HepG2 (cell line): ENCODE measurements at regions not wholly inside any gene's neighbourhood (a gene's known extent, or its start where the extent isn't known, plus 50 kb on each side); places are given as distances from the start of the nearest gene placed in this dataset.

Experiments
- ATAC-seq: fragments of 200-7000 bp; cut with Tn5 transposase; 3 replicates; pipeline ENCODE4 v1.9.1; 2020; ENCODE audit warnings: mild to moderate bottlenecking, moderate library complexity
- BruUV-seq: library from RNA; stranded (reverse); fragments of 400-500 nt; replicated peaks from 2 replicates; lab custom pipeline; 2021; lab: Mats Ljungman, UMichigan
- CTCF ChIA-PET: fragments of 300-600 bp; formaldehyde crosslinking; extraction: SDS; loops from one replicate; lab custom pipeline; 2021; ENCODE audit warnings: low total read pairs, inconsistent platforms, low intra/inter-chr PET ratio; lab: Yijun Ruan, JAX
- POLR2A ChIA-PET: fragments of 350-600 bp; sonication (Branson Sonifier 250); formaldehyde crosslinking; loops from one replicate; lab custom pipeline; 2020; ENCODE audit warnings: antibody characterized with exemption, inconsistent platforms; lab: Yijun Ruan, JAX
- DNase-seq: peaks from one replicate; pipeline ENCODE4 v3.0.0-alpha.2; 2015; ENCODE audit warnings: low spot score
- FAIRE-seq: peaks from 3 replicates; lab custom pipeline; 2011; peaks lifted over from hg19 to GRCh38; lab: Jason Lieb, UNC
- H2AFZ ChIP-seq: one replicate; pipeline ENCODE4 v1.6.1; 2011; ENCODE audit warnings: low read length, inconsistent platforms
- H3K27ac ChIP-seq: fragments of 300-600 bp; 3 replicates; pipeline ENCODE4 v1.8.0; 2011; ENCODE audit warnings: mixed run types, mild to moderate bottlenecking, mixed read lengths, low read length, inconsistent platforms; ENCODE audit not compliant: insufficient read depth; ENCODE audit errors: extremely low read length
- H3K27me3 ChIP-seq, 2 experiments: fragments of 200-600 bp in 1 of 2; 2 replicates in 1 of 2; 3 replicates in 1 of 2; pipeline versions ENCODE4 v1.6.0 to v1.8.0; 2011; ENCODE audit warnings: low read length in 2 of 2, mild to moderate bottlenecking in 2 of 2, moderate library complexity in 2 of 2, inconsistent platforms in 1 of 2; ENCODE audit not compliant: insufficient read depth in 2 of 2, control insufficient read depth in 1 of 2
- H3K36me3 ChIP-seq, 2 experiments: fragments of 200-600 bp in 1 of 2; replicated peaks in 1 of 2; 2 replicates in 1 of 2; 3 replicates in 1 of 2; pipeline versions ENCODE4 v1.5.1 to v1.8.0; 2011; ENCODE audit warnings: low read length in 2 of 2, inconsistent platforms in 1 of 2; ENCODE audit not compliant: insufficient read depth in 2 of 2, control insufficient read depth in 1 of 2
- H3K4me1 ChIP-seq: 2 replicates; pipeline ENCODE4 v1.5.1; 2012; ENCODE audit warnings: low read length, inconsistent platforms; ENCODE audit not compliant: insufficient read depth
- H3K4me2 ChIP-seq: 2 replicates; pipeline ENCODE4 v1.6.0; 2011; ENCODE audit warnings: low read depth, low read length, inconsistent platforms
- H3K4me3 ChIP-seq, 3 experiments: fragments of 200-600 bp in 1 of 3; sonication (generic), shearing (Covaris generic) in 1 of 3; replicated peaks in 1 of 3; 2 replicates each; pipeline ENCODE4 v1.5.1; 2011 to 2016; ENCODE audit warnings: low read length in 3 of 3, inconsistent platforms in 2 of 3, low read depth in 2 of 3, mild to moderate bottlenecking in 2 of 3, control low read depth in 1 of 3, mixed read lengths in 1 of 3; ENCODE audit not compliant: insufficient read depth in 1 of 3
- H3K79me2 ChIP-seq: one replicate; pipeline ENCODE4 v1.6.1; 2011; ENCODE audit warnings: low read length, inconsistent platforms; ENCODE audit not compliant: insufficient read depth
- H3K9ac ChIP-seq: 2 replicates; pipeline ENCODE4 v1.6.0; 2011; ENCODE audit warnings: mild to moderate bottlenecking, low read depth, low read length, inconsistent platforms; ENCODE audit not compliant: insufficient read depth
- H3K9me3 ChIP-seq: 2 replicates; pipeline ENCODE4 v1.5.1; 2012; ENCODE audit warnings: mild to moderate bottlenecking, low read length
- H4K20me1 ChIP-seq: 2 replicates; pipeline ENCODE4 v1.6.0; 2011; ENCODE audit warnings: inconsistent platforms, mild to moderate bottlenecking, low read length, moderate library complexity; ENCODE audit not compliant: insufficient read depth
- ASH2L ChIP-seq: fragments of 300-600, 200-600 bp; sonication (generic); IDR thresholded peaks from 2 replicates; pipeline ENCODE4 v1.7.0; 2017; ENCODE audit warnings: low read depth, mild to moderate bottlenecking, moderate library complexity, mixed read lengths, low read length; ENCODE audit not compliant: insufficient read length
- POLR2A ChIP-seq, 2 experiments: IDR thresholded peaks; 2 replicates each; pipeline ENCODE4 v1.6.1; 2011; ENCODE audit warnings: low read depth in 2 of 2, low read length in 2 of 2, mild to moderate bottlenecking in 1 of 2, moderate library complexity in 1 of 2; ENCODE audit not compliant: insufficient read depth in 1 of 2
- RNF2 ChIP-seq: fragments of 450-650 bp; conservative IDR thresholded peaks from 2 replicates; pipeline ENCODE4 v1.6.1; 2016; ENCODE audit warnings: low read depth
- SMAD9 ChIP-seq: sonication (generic); formaldehyde crosslinking; IDR thresholded peaks from 2 replicates; pipeline ENCODE4 v1.5.1; 2020; ENCODE audit warnings: mild to moderate bottlenecking, missing genetic modification reagents
- TRIM22 ChIP-seq: fragments of 450-650 bp; IDR thresholded peaks from 2 replicates; pipeline ENCODE4 v1.6.1; 2017
- YY1 ChIP-seq: IDR thresholded peaks from 2 replicates; pipeline ENCODE4 v1.6.1; 2011; ENCODE audit warnings: low read length, low read depth, moderate library complexity, mild to moderate bottlenecking; ENCODE audit not compliant: insufficient read depth, insufficient replicate concordance
- ZC3H4 ChIP-seq: sonication (generic); formaldehyde crosslinking; IDR thresholded peaks from 2 replicates; pipeline ENCODE4 v1.4.0; 2020; ENCODE audit warnings: missing genetic modification reagents, borderline replicate concordance
- ZKSCAN1 ChIP-seq: fragments of 150-350 bp; IDR thresholded peaks from 2 replicates; pipeline ENCODE4 v1.6.1; 2014; ENCODE audit warnings: low read length
- ZNF383 ChIP-seq: sonication (generic); formaldehyde crosslinking; IDR thresholded peaks from 2 replicates; pipeline ENCODE4 v1.4.0; 2020; ENCODE audit warnings: missing genetic modification reagents, mild to moderate bottlenecking, borderline replicate concordance
- ZNF577 ChIP-seq: sonication (generic); formaldehyde crosslinking; IDR thresholded peaks from 2 replicates; pipeline ENCODE4 v1.4.0; 2020; ENCODE audit warnings: mild to moderate bottlenecking, low read depth, missing genetic modification reagents, borderline replicate concordance
- ZNF883 ChIP-seq: sonication (generic); formaldehyde crosslinking; IDR thresholded peaks from 2 replicates; pipeline ENCODE4 v1.5.1; 2020; ENCODE audit warnings: mild to moderate bottlenecking, missing genetic modification reagents; ENCODE audit errors: not compliant biosample characterization
- WGBS: methylation state at CpG from one replicate; pipeline ENCODE4 v1.1.6; 2017; ENCODE audit warnings: low lambda C conversion rate; 5-methylcytosine and 5-hydroxymethylcytosine counted together
- in situ Hi-C: cut with HindIII; loops from 2 replicates; pipeline ENCODE4 v1.10.0; 2017; ENCODE audit warnings: low pct_unique_long_range_greater_than_20kb; ENCODE audit not compliant: extremely low pct_ligation_motif_present
- intact Hi-C: fragments of 100-400 bp; cut with micrococcal nuclease; formaldehyde crosslinking; loops from one replicate; pipeline ENCODE4 v1.10.0; 2022; ENCODE audit not compliant: unreplicated experiment
- TF ChIP-seq, protein P1 (sequence below): sonication (generic); formaldehyde crosslinking; IDR thresholded peaks from 2 replicates; pipeline ENCODE4 v1.8.0; 2022; ENCODE audit warnings: missing genetic modification reagents, mild to moderate bottlenecking, moderate library complexity, borderline replicate concordance
- TF ChIP-seq, protein P2 (sequence below): sonication (generic); formaldehyde crosslinking; IDR thresholded peaks from 2 replicates; pipeline ENCODE4 v1.5.0; 2020; ENCODE audit warnings: mild to moderate bottlenecking, missing genetic modification reagents
- TF ChIP-seq, protein P3 (sequence below): sonication (generic); formaldehyde crosslinking; IDR thresholded peaks from 2 replicates; pipeline ENCODE4 v1.4.0; 2020; ENCODE audit warnings: mild to moderate bottlenecking, missing genetic modification reagents

DNA sequence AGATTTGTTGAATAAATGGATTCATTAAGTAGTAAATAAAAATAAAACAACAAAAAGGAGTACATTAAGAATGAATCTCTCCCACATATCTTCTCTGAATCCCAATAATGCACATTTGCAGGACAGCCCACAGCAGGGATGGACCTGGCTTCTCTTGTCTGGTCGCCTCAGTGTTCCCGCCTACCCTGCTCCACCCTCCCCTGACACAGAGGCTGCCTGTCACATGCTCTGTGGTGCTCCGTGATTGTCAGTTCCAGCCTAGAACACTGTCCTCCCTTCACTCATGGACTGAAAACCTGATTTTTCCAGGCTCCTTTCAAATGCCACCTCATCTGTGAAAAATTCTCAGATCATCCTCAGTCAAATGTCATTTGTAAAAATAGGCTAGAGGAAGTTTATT, 94.5 kb upstream of the GPR12 start (continued):
- TF ChIP-seq, protein P1, sequence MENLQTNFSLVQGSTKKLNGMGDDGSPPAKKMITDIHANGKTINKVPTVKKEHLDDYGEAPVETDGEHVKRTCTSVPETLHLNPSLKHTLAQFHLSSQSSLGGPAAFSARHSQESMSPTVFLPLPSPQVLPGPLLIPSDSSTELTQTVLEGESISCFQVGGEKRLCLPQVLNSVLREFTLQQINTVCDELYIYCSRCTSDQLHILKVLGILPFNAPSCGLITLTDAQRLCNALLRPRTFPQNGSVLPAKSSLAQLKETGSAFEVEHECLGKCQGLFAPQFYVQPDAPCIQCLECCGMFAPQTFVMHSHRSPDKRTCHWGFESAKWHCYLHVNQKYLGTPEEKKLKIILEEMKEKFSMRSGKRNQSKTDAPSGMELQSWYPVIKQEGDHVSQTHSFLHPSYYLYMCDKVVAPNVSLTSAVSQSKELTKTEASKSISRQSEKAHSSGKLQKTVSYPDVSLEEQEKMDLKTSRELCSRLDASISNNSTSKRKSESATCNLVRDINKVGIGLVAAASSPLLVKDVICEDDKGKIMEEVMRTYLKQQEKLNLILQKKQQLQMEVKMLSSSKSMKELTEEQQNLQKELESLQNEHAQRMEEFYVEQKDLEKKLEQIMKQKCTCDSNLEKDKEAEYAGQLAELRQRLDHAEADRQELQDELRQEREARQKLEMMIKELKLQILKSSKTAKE (CRISPR knock-in tag), result no peak
- TF ChIP-seq RNF2, result no peak
- no peak for TF ChIP-seq ZC3H4
- no peak for TF ChIP-seq POLR2A (IDR thresholded peaks at IDR 0.05; ENCODE audit: insufficient read depth in 1 of 2, low read depth in 2 of 2, low read length in 2 of 2)
- TF ChIP-seq ZNF383 (CRISPR knock-in tag), result no peak
- no peak for TF ChIP-seq YY1
- TF ChIP-seq, protein P2, sequence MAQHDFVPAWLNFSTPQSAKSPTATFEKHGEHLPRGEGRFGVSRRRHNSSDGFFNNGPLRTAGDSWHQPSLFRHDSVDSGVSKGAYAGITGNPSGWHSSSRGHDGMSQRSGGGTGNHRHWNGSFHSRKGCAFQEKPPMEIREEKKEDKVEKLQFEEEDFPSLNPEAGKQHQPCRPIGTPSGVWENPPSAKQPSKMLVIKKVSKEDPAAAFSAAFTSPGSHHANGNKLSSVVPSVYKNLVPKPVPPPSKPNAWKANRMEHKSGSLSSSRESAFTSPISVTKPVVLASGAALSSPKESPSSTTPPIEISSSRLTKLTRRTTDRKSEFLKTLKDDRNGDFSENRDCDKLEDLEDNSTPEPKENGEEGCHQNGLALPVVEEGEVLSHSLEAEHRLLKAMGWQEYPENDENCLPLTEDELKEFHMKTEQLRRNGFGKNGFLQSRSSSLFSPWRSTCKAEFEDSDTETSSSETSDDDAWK, result no peak
- no peak for TF ChIP-seq SMAD9 (CRISPR knock-in tag)

- H3K36me3 ChIP-seq, result no peaks in the 10 kb centered on the region
- H3K4me3 ChIP-seq, result no peak overlapping the region
- ChIA-PET POLR2A (no interaction called here), CTCF (no interaction called here)
- no peaks in the 10 kb centered on the region for H4K20me1 ChIP-seq
- H2AFZ ChIP-seq, result no peak overlapping the region
- in situ Hi-C loops, result loop anchor here (25.0 kb wide), 1 partner anchor 666 kb away; no protein-coding TSS in a partner anchor
- intact Hi-C loops, result no loop called here
- no peak overlapping the region for H3K4me2 ChIP-seq
- H3K27me3 ChIP-seq, result no peaks in the 10 kb centered on the region; a peak in 1 of 5 replicates
- H3K9me3 ChIP-seq, result no peaks in the 10 kb centered on the region
- DNase-seq, result no peak
- H3K79me2 ChIP-seq, result no peaks in the 10 kb centered on the region
- no peaks in the 10 kb centered on the region for H3K4me1 ChIP-seq
- FAIRE-seq, result no peak
- H3K27ac ChIP-seq, result no peak overlapping the region
- BruUV-seq, result no TSS peak
- no peak overlapping the region for H3K9ac ChIP-seq
- ATAC-seq, result no peak
- 0% methylated on average over 2 of the region's 2 CpGs for WGBS
- no peak for TF ChIP-seq ASH2L
- TF ChIP-seq, protein P3, sequence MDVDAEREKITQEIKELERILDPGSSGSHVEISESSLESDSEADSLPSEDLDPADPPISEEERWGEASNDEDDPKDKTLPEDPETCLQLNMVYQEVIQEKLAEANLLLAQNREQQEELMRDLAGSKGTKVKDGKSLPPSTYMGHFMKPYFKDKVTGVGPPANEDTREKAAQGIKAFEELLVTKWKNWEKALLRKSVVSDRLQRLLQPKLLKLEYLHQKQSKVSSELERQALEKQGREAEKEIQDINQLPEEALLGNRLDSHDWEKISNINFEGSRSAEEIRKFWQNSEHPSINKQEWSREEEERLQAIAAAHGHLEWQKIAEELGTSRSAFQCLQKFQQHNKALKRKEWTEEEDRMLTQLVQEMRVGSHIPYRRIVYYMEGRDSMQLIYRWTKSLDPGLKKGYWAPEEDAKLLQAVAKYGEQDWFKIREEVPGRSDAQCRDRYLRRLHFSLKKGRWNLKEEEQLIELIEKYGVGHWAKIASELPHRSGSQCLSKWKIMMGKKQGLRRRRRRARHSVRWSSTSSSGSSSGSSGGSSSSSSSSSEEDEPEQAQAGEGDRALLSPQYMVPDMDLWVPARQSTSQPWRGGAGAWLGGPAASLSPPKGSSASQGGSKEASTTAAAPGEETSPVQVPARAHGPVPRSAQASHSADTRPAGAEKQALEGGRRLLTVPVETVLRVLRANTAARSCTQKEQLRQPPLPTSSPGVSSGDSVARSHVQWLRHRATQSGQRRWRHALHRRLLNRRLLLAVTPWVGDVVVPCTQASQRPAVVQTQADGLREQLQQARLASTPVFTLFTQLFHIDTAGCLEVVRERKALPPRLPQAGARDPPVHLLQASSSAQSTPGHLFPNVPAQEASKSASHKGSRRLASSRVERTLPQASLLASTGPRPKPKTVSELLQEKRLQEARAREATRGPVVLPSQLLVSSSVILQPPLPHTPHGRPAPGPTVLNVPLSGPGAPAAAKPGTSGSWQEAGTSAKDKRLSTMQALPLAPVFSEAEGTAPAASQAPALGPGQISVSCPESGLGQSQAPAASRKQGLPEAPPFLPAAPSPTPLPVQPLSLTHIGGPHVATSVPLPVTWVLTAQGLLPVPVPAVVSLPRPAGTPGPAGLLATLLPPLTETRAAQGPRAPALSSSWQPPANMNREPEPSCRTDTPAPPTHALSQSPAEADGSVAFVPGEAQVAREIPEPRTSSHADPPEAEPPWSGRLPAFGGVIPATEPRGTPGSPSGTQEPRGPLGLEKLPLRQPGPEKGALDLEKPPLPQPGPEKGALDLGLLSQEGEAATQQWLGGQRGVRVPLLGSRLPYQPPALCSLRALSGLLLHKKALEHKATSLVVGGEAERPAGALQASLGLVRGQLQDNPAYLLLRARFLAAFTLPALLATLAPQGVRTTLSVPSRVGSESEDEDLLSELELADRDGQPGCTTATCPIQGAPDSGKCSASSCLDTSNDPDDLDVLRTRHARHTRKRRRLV, result no peak
- no peak for TF ChIP-seq ZNF883
- no peak for TF ChIP-seq TRIM22
- no peak for TF ChIP-seq ZKSCAN1
- no peak for TF ChIP-seq ZNF577 (CRISPR knock-in tag)
Observed at GRCh38 chr13:26853323-26853722, 92.7 kb upstream of the GPR12 start.
